ENCODE measurements at regions not wholly inside any gene's neighbourhood (a gene's known extent, or its start where the extent isn't known, plus 50 kb on each side); places are given as distances from the start of the nearest gene placed in this dataset.

GRCh38 chr5:99138911-99139310 is 210.1 kb upstream of the CHD1 start:
- no peak for DNase-seq (ENCODE audit: extremely low read depth, insufficient read length)
- TF ChIP-seq, protein P1, sequence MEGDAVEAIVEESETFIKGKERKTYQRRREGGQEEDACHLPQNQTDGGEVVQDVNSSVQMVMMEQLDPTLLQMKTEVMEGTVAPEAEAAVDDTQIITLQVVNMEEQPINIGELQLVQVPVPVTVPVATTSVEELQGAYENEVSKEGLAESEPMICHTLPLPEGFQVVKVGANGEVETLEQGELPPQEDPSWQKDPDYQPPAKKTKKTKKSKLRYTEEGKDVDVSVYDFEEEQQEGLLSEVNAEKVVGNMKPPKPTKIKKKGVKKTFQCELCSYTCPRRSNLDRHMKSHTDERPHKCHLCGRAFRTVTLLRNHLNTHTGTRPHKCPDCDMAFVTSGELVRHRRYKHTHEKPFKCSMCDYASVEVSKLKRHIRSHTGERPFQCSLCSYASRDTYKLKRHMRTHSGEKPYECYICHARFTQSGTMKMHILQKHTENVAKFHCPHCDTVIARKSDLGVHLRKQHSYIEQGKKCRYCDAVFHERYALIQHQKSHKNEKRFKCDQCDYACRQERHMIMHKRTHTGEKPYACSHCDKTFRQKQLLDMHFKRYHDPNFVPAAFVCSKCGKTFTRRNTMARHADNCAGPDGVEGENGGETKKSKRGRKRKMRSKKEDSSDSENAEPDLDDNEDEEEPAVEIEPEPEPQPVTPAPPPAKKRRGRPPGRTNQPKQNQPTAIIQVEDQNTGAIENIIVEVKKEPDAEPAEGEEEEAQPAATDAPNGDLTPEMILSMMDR (IDR thresholded peaks at IDR 0.05; ENCODE audit: insufficient read depth, low read length, poor library complexity, severe bottlenecking) = no peak
- no peak overlapping the region for H3K4me3 ChIP-seq (replicated peaks; ENCODE audit: low read depth, low read length)
- H3K36me3 ChIP-seq (ENCODE audit: control insufficient read depth, insufficient read depth, low read length) = no peaks in the 10 kb centered on the region
- no peaks in the 10 kb centered on the region for H3K27me3 ChIP-seq (replicated peaks; ENCODE audit: control insufficient read depth, insufficient read depth, low read length)

- TF ChIP-seq, protein P1 (IDR thresholded peaks at IDR 0.05; ENCODE audit: insufficient read depth, low read length, poor library complexity, severe bottlenecking) = no peak
These were observed 205.1 kb upstream of the CHD1 start for GRCh38 chr5:99133921-99134320.

GRCh38 chr5:99129768-99130501 is 201.1 kb upstream of the CHD1 start:
- TF ChIP-seq, protein P1 (IDR thresholded peaks at IDR 0.05; ENCODE audit: insufficient read depth, low read length, poor library complexity, severe bottlenecking) = no peak
- H3K27me3 ChIP-seq (replicated peaks; ENCODE audit: control insufficient read depth, insufficient read depth, low read length) = no peaks in the 10 kb centered on the region
- no peak overlapping the region for H3K4me3 ChIP-seq (replicated peaks; ENCODE audit: low read depth, low read length)
- no peak for DNase-seq (ENCODE audit: extremely low read depth, insufficient read length)
- no peaks in the 10 kb centered on the region for H3K36me3 ChIP-seq (ENCODE audit: control insufficient read depth, insufficient read depth, low read length)

More at GRCh38 chr5:99133921-99134320, 205.1 kb upstream of the CHD1 start:
- no peaks in the 10 kb centered on the region for H3K36me3 ChIP-seq (ENCODE audit: control insufficient read depth, insufficient read depth, low read length)
- H3K27me3 ChIP-seq (replicated peaks; ENCODE audit: control insufficient read depth, insufficient read depth, low read length) = no peaks in the 10 kb centered on the region
- H3K4me3 ChIP-seq (replicated peaks; ENCODE audit: low read depth, low read length) = no peak overlapping the region
- DNase-seq (ENCODE audit: extremely low read depth, insufficient read length) = no peak

GRCh38 chr5:99122976-99123375 is 194.2 kb upstream of the CHD1 start:
- Histone ChIP-seq H3K27me3 (replicated peaks; ENCODE audit: control insufficient read depth, insufficient read depth, low read length) (no peaks in the 10 kb centered on the region; the same call in 1 of the 2 replicates), H3K4me3 (replicated peaks; ENCODE audit: low read depth, low read length) (no peak overlapping the region), H3K36me3 (ENCODE audit: control insufficient read depth, insufficient read depth, low read length) (no peaks in the 10 kb centered on the region)
- no peak for DNase-seq (ENCODE audit: extremely low read depth, insufficient read length)
- TF ChIP-seq, protein P1 (IDR thresholded peaks at IDR 0.05; ENCODE audit: insufficient read depth, low read length, poor library complexity, severe bottlenecking) = no peak

- Histone ChIP-seq H3K36me3 (ENCODE audit: control insufficient read depth, insufficient read depth, low read length) (no peaks in the 10 kb centered on the region), H3K4me3 (replicated peaks; ENCODE audit: low read depth, low read length) (no peak overlapping the region), H3K27me3 (replicated peaks; ENCODE audit: control insufficient read depth, insufficient read depth, low read length) (no peaks in the 10 kb centered on the region; the same call in 1 of the 2 replicates)
- DNase-seq (ENCODE audit: extremely low read depth, insufficient read length) = no peak
- TF ChIP-seq, protein P1 (IDR thresholded peaks at IDR 0.05; ENCODE audit: insufficient read depth, low read length, poor library complexity, severe bottlenecking) = no peak
These were observed 190.5 kb upstream of the CHD1 start for GRCh38 chr5:99119326-99119725.

Measured in GM06990 (cell line).